Upper lobe of left lung (tissue), 4 donors: ENCODE measurements at regions not wholly inside any gene's neighbourhood (a gene's known extent, or its start where the extent isn't known, plus 50 kb on each side); places are given as distances from the start of the nearest gene placed in this dataset.

Source experiments
- EP300 ChIP-seq, 4 donors: sonication (generic); formaldehyde crosslinking; IDR thresholded peaks; one replicate each; pipeline ENCODE4 v1.5.1; 2017; ENCODE audit warnings: antibody characterized with exemption in 4 of 4, control low read depth in 2 of 4
- POLR2A ChIP-seq, 4 donors: fragments of 450-650 bp; IDR thresholded peaks; one replicate each; pipeline ENCODE4 v1.5.1; 2016 to 2017; ENCODE audit warnings: antibody characterized with exemption in 4 of 4, mild to moderate bottlenecking in 2 of 4

GRCh38 chr18:1998121-1998520 is 573.2 kb downstream of the METTL4 start:
- TF ChIP-seq EP300 (IDR thresholded peaks at IDR 0.05) (no peak), POLR2A (IDR thresholded peaks at IDR 0.05) (no peak)
